Activated T-helper 1 cell treated with Interleukin-2 at 50 U/mL for 16 hours (primary cell): ENCODE measurements at regions not wholly inside any gene's neighbourhood (a gene's known extent, or its start where the extent isn't known, plus 50 kb on each side); places are given as distances from the start of the nearest gene placed in this dataset.

Experiments used
- DNase-seq: peaks from one replicate; pipeline ENCODE4 v3.0.0-alpha.2; 2020; ENCODE audit warnings: low read depth

- no peak for DNase-seq
These were observed 180.4 kb upstream of the DAB2 start for GRCh38 chr5:39605145-39605544.

- no peak for DNase-seq
These were observed 179.7 kb upstream of the DAB2 start for GRCh38 chr5:39604491-39604890.

GRCh38 chr5:39599721-39600431, 175.1 kb upstream of the DAB2 start:
- DNase-seq, result no peak

- no peak for DNase-seq
These were observed 174.0 kb upstream of the DAB2 start for GRCh38 chr5:39598661-39599248.

- DNase-seq, result no peak
These were observed 163.4 kb upstream of the DAB2 start for GRCh38 chr5:39588179-39588578.

GRCh38 chr5:39587675-39588074, 162.9 kb upstream of the DAB2 start:
- DNase-seq, result no peak

GRCh38 chr5:39586185-39586584, 161.4 kb upstream of the DAB2 start:
- DNase-seq, result no peak

GRCh38 chr5:39584927-39585326, 160.1 kb upstream of the DAB2 start:
- DNase-seq, result no peak

GRCh38 chr5:39580702-39581453, 156.1 kb upstream of the DAB2 start:
- DNase-seq, result no peak

- no peak for DNase-seq
These were observed 155.0 kb upstream of the DAB2 start for GRCh38 chr5:39579750-39580149.

- no peak for DNase-seq
These were observed 154.2 kb upstream of the DAB2 start for GRCh38 chr5:39578887-39579497.

GRCh38 chr5:39577529-39577928, 152.7 kb upstream of the DAB2 start:
- no peak for DNase-seq

- DNase-seq, result no peak
These were observed 145.7 kb upstream of the DAB2 start for GRCh38 chr5:39570403-39571027.

- DNase-seq, result no peak
These were observed 145.1 kb upstream of the DAB2 start for GRCh38 chr5:39569857-39570256.

- DNase-seq, result no peak
These were observed 142.1 kb upstream of the DAB2 start for GRCh38 chr5:39566891-39567290.

GRCh38 chr5:39566029-39566428, 141.2 kb upstream of the DAB2 start:
- DNase-seq, result no peak

GRCh38 chr5:39561421-39561820, 136.6 kb upstream of the DAB2 start:
- no peak for DNase-seq

GRCh38 chr5:39560726-39561125, 135.9 kb upstream of the DAB2 start:
- no peak for DNase-seq

GRCh38 chr5:39559923-39560322, 135.1 kb upstream of the DAB2 start:
- no peak for DNase-seq

- no peak for DNase-seq
These were observed 133.8 kb upstream of the DAB2 start for GRCh38 chr5:39558541-39558940.

GRCh38 chr5:39555788-39556187, 131.0 kb upstream of the DAB2 start:
- DNase-seq, result no peak

GRCh38 chr5:39547553-39548154, 122.9 kb upstream of the DAB2 start:
- DNase-seq, result no peak
